OCI-LY1 (cell line): ENCODE measurements at regions not wholly inside any gene's neighbourhood (a gene's known extent, or its start where the extent isn't known, plus 50 kb on each side); places are given as distances from the start of the nearest gene placed in this dataset.

Experiments used
- H2AFZ ChIP-seq: fragments of 200-600 bp; sonication (generic), shearing (Covaris generic); 2 replicates; pipeline ENCODE4 v1.6.0; 2014; ENCODE audit warnings: antibody characterized with exemption, mild to moderate bottlenecking, low read length
- H3F3A ChIP-seq: fragments of 200-600 bp; sonication (generic), shearing (Covaris generic); 2 replicates; pipeline ENCODE4 v1.6.0; 2014; ENCODE audit warnings: mild to moderate bottlenecking, antibody characterized with exemption, low read length, moderate library complexity; ENCODE audit not compliant: insufficient read depth
- H3K27ac ChIP-seq: fragments of 200-600 bp; sonication (generic); 2 replicates; pipeline ENCODE4 v1.5.1; 2014; ENCODE audit warnings: low read length, mixed run types, mild to moderate bottlenecking, low read depth; ENCODE audit not compliant: poor library complexity, severe bottlenecking
- H3K27me3 ChIP-seq: fragments of 200-600 bp; sonication (generic); 2 replicates; pipeline ENCODE4 v1.6.0; 2014; ENCODE audit warnings: antibody characterized with exemption, mild to moderate bottlenecking, low read length, moderate library complexity; ENCODE audit not compliant: insufficient read depth
- H3K36me3 ChIP-seq: fragments of 200-600 bp; sonication (generic); 2 replicates; pipeline ENCODE4 v1.6.1; 2014; ENCODE audit warnings: mild to moderate bottlenecking, antibody characterized with exemption, low read length, moderate library complexity, mixed read lengths; ENCODE audit not compliant: insufficient read depth
- H3K4me1 ChIP-seq: fragments of 200-600 bp; sonication (generic); 2 replicates; pipeline ENCODE4 v1.5.1; 2014; ENCODE audit warnings: mild to moderate bottlenecking, low read length, moderate library complexity; ENCODE audit not compliant: insufficient read depth, severe bottlenecking
- H3K4me2 ChIP-seq: fragments of 200-600 bp; sonication (generic), shearing (Covaris generic); 2 replicates; pipeline ENCODE4 v1.6.1; 2014; ENCODE audit warnings: low read length
- H3K4me3 ChIP-seq: fragments of 200-600 bp; sonication (generic); 2 replicates; pipeline ENCODE4 v1.5.1; 2014; ENCODE audit warnings: low read length, low read depth, mild to moderate bottlenecking, mixed read lengths; ENCODE audit not compliant: poor library complexity, severe bottlenecking
- H3K79me2 ChIP-seq: fragments of 200-600 bp; shearing (Covaris generic); 2 replicates; pipeline ENCODE4 v1.6.1; 2016; ENCODE audit warnings: mixed run types, low read length, mixed read lengths; ENCODE audit not compliant: insufficient read depth
- H3K9ac ChIP-seq: fragments of 200-600 bp; sonication (generic), shearing (Covaris generic); 2 replicates; pipeline ENCODE4 v1.6.1; 2014; ENCODE audit warnings: mild to moderate bottlenecking, low read length, mixed read lengths
- H3K9me2 ChIP-seq: fragments of 200-600 bp; sonication (generic), shearing (Covaris generic); 2 replicates; pipeline ENCODE4 v1.6.1; 2014; ENCODE audit warnings: low read depth, mild to moderate bottlenecking, low read length, mixed read lengths
- H3K9me3 ChIP-seq: fragments of 200-600 bp; shearing (Covaris generic); 2 replicates; pipeline ENCODE4 v1.6.1; 2014; ENCODE audit warnings: low read length, mixed read lengths
- H4K20me1 ChIP-seq: fragments of 200-600 bp; sonication (generic), shearing (Covaris generic); 2 replicates; pipeline ENCODE4 v1.6.0; 2016; ENCODE audit warnings: mild to moderate bottlenecking, low read length; ENCODE audit not compliant: insufficient read depth
- CTCF ChIP-seq: fragments of 200-600 bp; sonication (generic), shearing (Covaris generic); IDR thresholded peaks from 2 replicates; pipeline ENCODE4 v1.5.1; 2017; ENCODE audit warnings: mild to moderate bottlenecking, antibody characterized with exemption, low read length, moderate library complexity, mixed read lengths
- EZH2 ChIP-seq: fragments of 200-600 bp; sonication (generic), shearing (Covaris generic); IDR thresholded peaks from 2 replicates; pipeline ENCODE4 v1.8.0; 2017; ENCODE audit warnings: borderline replicate concordance, mixed run types, mild to moderate bottlenecking, antibody characterized with exemption, low read length, moderate library complexity, mixed read lengths

- no peaks in the 10 kb centered on the region for H3K4me1 ChIP-seq
- H3K27me3 ChIP-seq = no peaks in the 10 kb centered on the region
- H3F3A ChIP-seq = no peaks in the 10 kb centered on the region
- H3K9me3 ChIP-seq = no peaks in the 10 kb centered on the region
- no peak overlapping the region for H3K4me2 ChIP-seq
- no peaks in the 10 kb centered on the region for H4K20me1 ChIP-seq
- no peaks in the 10 kb centered on the region for H3K36me3 ChIP-seq
- no peak overlapping the region for H3K4me3 ChIP-seq
- no peak overlapping the region for H3K27ac ChIP-seq
- no peaks in the 10 kb centered on the region for H3K79me2 ChIP-seq
- no peak overlapping the region for H2AFZ ChIP-seq
- no peak overlapping the region for H3K9ac ChIP-seq
- no peak for TF ChIP-seq EZH2
- TF ChIP-seq CTCF = no peak
- no peaks in the 10 kb centered on the region for H3K9me2 ChIP-seq
Measured at GRCh38 chr4:14387647-14388046, 614.6 kb upstream of the CPEB2 start.

- Histone ChIP-seq H3K9me2 (no peaks in the 10 kb centered on the region), H3K36me3 (no peaks in the 10 kb centered on the region), H3K27ac (no peak overlapping the region), H3K4me3 (no peak overlapping the region), H3K4me1 (no peaks in the 10 kb centered on the region), H3K9ac (no peak overlapping the region), H3K27me3 (no peaks in the 10 kb centered on the region), H3F3A (no peaks in the 10 kb centered on the region), H3K4me2 (no peak overlapping the region), H2AFZ (no peak overlapping the region), H3K79me2 (no peaks in the 10 kb centered on the region), H4K20me1 (no peaks in the 10 kb centered on the region), H3K9me3 (no peaks in the 10 kb centered on the region)
- TF ChIP-seq CTCF (no peak), EZH2 (no peak)
Measured at GRCh38 chr4:14392378-14392777, 609.9 kb upstream of the CPEB2 start.

- Histone ChIP-seq H2AFZ (no peak overlapping the region), H4K20me1 (no peaks in the 10 kb centered on the region)
- TF ChIP-seq CTCF = no peak
- no peak for TF ChIP-seq EZH2
Measured at GRCh38 chr4:14396183-14396582, 606.1 kb upstream of the CPEB2 start.

More at GRCh38 chr4:14396183-14396582, 606.1 kb upstream of the CPEB2 start:
- Histone ChIP-seq H3K79me2 (no peaks in the 10 kb centered on the region), H3K9me3 (no peaks in the 10 kb centered on the region), H3K4me2 (no peak overlapping the region), H3K4me1 (no peaks in the 10 kb centered on the region), H3K4me3 (no peak overlapping the region), H3K9me2 (no peaks in the 10 kb centered on the region), H3K27ac (no peak overlapping the region), H3K36me3 (no peaks in the 10 kb centered on the region), H3F3A (no peaks in the 10 kb centered on the region), H3K9ac (no peak overlapping the region), H3K27me3 (no peaks in the 10 kb centered on the region)
